NCI-H1436 (cell line): ENCODE measurements at regions not wholly inside any gene's neighbourhood (a gene's known extent, or its start where the extent isn't known, plus 50 kb on each side); places are given as distances from the start of the nearest gene placed in this dataset.

Experiments
- DNase-seq: peaks from one replicate; lab custom pipeline; 2025; lab: John Stamatoyannopoulos, UW

DNA sequence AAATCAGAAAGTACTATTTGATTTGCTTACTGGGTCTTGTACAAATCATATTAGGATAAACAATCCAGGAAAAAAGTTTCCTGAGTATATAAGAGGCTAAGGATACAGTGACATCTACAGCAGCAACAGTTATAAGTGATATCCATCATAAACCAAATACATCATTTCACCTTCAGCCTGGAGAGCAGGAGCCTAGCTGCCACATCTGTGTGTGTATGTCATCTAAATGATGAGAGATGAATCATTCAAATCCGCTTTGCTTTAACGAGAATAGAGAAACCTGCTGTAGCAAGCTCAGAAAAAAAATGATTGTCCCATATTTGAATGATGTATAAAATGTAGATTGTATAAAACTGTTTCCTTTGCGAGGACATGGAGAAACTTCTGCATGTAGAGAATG lies 841.4 kb downstream of the SI start:
- DNase-seq = no peak

DNA sequence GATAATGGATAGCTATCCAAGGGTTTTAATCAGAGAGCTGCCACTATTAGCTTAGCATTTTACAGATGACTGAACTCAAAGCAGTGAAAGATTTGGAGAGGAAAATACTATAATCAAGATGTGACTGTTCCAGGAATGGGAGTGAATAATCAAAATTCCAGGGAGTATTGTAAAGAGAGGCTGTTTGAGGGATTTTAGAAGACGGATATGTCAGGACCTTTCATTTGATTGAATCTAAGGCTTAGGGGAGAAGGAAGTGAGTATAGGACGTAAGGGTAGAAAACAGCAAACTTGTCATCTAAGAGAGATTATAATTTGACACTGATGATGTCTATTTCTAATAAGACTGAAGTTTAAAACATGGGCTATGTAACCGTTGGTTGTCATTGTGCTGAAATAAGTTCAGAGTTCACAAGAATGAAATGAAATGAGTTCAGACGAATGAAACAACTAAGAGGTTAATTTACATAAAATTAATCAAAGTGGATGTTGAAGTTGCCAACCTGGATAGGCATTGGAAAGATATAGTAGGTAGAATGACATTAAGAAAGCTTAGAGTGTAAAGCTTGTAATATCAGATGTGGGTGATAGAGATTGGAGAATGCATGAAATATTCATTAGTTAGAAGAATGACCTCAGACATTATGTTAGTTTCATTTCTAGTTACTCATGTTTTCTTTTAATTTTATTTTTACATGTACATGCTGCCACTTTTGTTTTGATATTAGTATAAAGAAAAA lies 842.8 kb downstream of the SI start:
- no peak for DNase-seq

DNA sequence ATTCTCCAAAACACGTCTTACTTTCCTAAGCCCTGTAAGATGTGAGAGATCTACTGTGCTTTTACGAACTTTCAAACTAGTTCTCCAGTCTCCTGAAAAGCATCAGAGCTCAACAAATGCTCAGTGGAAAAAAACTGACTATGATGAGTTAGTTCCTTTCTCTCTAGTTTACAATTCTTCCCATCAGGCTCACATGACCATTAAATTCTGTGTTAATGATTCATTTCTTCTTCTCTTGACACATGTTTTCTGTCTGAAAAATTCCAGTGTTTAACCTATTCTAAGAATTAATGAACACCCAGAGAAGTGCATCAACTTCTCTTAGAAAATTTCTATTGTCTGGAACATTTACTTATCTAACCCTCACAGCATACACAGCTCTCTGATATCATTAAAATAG lies 844.3 kb downstream of the SI start:
- no peak for DNase-seq

DNA sequence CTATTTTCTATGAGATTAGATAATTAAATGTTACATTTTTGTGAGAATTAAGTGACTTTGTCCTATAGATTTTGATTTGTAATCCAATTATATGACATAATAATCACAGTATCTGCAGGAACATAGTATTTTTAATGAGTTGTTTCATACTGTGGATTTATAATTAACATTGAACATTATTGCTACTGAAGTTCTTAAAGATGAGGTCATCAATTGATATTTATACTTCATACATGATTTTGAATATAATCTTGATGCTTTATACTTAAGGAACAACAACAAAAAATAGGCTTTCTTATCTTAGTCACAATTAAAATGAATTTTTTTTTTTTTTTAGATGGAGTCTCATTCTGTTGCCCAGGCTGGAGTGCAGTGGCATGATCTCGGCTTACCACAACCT lies 846.6 kb downstream of the SI start:
- DNase-seq = no peak

DNA sequence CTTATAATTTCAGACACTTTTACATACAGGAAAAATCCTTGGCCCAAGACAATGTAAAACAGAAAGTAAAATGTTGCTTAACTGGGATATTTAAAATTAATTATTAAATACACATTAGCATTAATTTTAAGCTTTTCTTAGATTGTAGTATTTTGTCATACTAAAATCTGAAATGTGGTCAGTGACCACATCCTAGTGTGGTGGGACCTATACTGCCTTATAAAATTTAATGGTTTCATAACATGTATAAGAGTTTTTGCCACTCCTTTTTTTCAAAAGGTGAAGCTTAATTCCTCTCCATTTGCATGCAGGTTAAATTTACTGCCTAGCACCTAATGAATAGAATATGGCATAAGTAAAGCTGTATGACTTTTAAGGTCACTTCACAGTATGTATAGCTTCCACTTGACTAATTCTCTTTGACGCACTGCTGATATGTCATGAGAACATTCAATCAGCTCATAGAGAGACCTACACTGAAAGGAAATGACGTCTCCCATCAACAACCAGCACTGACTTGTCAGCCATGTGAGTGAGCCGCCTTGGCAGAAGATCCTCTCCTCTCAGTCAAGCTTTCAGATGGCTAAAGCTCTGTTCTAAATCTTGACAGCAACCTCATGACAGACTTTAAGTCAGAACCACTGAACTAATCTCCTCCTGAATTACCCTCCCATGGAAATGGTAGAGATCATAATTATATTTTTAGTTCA lies 847.8 kb downstream of the SI start:
- no peak for DNase-seq

DNA sequence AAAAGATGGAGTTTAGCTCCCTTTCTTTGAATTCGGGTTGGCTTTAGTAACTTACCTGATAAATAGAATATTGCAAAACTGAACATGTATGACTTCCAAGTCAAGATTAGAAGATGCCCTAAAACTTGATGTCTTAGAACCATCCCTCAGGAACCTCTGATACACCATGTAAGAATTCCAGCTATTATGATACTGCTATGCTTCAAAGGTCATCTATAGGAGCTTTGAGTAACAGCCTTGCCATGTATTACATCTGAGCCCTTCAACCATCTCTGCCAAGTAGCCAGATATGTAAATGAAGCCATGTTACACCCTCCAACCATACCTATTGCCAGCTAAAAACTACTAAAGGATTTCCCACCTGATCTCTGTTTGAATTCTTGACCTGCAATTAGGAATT lies 854.2 kb downstream of the SI start:
- no peak for DNase-seq

DNA sequence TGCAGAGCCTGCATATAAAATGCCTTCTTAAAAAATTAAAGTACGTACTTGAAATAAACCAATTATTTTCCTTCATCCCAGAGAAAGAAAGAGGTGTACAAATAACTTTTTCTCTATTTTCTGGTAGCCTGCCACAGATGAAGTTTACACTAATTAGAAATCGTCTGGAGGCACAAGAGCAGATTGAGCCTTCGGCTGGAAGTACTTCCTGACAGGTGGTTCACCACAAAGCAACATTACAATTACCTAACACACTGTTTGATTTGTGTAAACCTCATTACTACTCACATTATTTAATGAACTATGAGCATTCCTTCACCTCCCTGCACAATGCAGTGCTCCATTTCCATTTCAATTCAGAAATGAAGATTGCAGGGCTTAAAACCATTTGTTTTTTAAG lies 856.1 kb downstream of the SI start:
- no peak for DNase-seq

DNA sequence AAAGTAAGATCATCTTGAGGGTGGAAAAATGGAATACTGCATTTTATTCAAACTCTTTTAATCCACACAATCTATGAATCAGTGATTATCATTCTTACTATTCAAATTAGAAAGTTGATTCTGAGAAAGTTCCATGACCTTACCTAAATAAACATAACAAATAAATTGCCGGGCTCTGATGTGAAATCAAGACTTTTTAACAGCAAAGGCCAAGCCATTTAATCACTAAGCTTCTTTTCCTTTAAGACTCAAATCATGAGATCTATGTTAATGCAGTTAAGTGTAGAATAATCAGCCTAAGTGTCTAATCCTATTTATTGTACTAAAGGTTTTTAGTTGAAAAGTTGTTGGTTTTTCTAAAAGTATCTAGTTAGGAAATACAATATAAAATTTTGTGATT lies 857.0 kb downstream of the SI start:
- no peak for DNase-seq

DNA sequence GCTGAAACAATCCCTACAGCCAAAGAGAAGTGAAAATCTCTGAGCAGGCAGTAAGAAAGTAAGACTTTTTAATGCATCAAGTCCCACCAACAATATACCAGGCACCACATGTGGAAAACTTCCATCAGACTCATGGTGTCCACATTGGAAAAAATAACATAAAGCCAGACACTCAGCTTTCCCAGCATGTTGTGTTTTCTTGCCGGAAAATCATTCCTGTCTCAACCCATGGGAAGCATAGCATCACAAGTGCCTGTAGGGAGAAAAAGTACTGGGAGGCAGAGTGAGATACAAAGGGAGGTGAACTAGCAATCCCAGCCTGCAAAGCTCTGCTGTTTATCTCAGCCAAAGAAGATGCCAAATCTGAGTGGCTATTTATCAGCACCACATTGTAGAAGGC lies 868.9 kb downstream of the SI start:
- no peak for DNase-seq

DNA sequence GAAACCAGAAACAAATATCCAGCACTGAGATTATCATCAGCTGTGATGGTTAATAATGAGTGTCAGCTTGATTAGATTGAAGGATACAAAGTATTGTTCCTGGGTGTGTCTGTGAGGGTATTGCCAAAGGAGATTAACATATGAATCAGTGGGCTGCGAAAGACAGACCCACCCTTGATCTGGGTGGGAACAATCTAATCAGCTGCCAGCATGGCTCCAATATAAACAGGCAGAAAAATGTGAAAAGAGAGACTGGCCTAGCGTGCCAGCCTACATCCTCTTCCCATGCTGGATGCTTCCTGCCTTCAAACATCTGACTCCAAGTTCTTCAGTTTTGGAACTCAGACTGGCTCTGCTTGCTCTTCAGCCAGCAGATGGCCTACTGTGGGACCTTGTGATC lies 869.5 kb downstream of the SI start:
- no peak for DNase-seq

DNA sequence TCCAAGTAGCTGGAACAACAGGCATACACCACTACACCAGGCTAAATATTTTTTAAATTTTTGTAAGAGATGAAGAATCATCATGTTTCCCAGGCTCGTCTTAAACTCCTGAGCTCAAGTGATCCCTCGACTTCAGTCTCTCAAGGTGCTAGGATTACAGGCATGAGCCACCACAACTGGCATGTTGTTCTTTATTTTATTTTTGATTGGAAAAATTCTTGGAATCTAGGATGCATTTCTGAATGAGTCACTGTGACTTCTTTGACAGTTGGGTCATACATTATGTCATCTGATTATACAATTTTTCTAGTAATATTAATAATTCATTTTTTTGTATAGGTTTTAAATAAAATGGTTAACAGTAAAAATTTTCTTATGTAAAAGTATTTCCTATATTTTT lies 870.2 kb downstream of the SI start:
- no peak for DNase-seq

DNA sequence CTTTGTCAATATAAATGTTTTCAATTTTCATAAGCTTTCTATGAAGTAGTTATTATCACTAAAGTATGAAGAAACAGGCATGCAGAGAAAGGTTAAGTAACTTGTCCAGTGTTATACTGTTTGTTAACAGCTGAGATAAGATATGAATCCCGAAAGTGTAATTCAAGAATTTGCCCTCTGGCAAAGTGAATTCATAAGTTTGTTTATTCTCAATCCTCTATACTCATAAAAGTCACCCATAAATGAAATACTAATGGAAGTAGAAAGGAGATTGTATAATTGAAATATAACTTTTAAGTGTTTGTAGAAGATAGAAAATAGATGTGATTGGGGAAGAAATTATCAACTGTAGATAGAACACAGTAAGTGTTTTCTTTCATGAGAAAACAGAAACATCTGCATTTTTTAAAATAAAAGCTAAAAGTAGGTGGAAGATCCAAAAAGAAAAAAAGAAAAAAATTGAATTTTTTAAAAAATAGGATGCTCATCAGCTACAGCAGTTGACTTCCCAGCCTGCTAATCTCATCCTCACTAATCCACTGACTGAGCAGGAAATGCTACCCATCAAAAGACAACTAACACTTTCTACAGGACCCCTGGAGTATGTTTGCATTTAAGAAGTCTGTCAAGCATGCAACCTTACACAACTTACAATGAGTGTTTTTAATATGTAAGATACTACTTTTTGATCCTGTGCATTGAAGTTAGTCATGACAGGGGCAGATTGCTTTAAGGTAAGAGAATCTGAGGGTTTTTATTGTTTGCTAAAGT lies 878.1 kb downstream of the SI start:
- DNase-seq = no peak

DNA sequence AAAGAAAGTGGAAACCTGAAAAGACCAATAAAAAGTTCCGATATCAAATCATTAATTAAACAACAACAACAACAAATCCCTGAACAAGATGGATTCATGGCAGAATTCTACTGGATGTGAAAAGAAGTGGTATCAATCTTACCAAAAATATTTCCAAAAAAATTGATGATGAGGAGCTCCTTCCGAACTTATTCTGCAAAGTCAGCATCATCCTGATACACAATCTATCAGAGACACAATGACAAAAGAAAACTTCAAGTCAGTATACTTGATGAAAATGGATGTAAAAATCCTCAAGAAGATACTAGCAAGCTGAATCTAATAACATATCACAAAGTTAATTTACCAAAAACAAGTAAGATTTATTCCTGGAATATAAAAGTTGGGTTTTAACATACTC lies 881.8 kb downstream of the SI start:
- no peak for DNase-seq

DNA sequence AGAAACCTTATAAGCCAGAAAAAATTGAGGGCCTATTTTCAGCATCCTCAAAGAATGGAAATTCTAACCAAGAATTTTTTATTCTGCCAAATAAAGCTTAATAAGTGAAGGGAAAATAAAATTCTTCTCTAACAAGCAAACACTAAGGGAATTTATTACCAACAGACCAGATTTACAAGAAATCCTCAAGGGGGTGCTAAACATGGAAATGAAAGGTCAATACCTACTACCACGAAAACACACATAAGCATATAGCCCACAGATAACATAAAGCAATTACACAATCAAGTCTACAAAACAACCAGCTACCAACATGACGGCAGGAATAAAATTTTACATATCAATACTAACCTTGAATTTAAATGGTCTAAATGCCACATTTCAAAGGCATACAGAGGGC lies 883.5 kb downstream of the SI start:
- no peak for DNase-seq

DNA sequence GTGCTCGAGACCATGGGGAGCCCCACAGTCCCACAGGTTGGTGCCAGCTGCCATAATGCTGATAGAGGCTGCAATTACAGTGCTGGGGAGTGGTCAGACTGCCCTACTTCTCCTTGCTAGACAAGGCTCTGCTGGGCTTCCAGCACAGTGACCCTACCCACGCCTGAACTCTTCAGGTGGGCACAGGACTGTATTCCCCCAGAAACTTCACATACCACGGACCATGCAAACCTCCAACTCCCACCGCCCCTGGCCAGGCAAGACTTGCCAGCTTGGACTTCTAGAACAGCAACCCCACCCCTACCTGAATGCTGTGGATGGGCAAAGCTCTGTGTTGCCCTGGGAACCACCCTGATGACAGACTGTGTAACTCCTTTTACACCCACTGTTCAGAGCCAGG lies 885.3 kb downstream of the SI start:
- DNase-seq = no peak

DNA sequence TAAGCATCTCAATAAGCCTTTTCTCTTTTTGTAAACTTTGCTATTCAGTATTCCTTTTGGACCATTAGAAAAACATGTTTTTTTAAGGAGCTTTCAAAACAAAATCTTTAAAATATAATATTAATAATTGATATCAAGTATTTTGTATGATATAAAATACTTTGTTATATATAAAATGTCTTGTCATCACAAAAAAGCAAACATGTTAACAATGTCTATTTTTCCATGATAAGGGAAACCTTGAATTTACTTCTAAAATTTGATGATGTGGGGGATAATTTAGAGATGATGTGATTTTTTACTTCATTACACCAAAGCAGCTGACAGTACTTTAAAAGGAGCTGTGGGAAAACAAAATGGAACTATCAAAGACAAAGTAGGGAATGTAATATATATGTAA lies 887.7 kb downstream of the SI start:
- DNase-seq = no peak

DNA sequence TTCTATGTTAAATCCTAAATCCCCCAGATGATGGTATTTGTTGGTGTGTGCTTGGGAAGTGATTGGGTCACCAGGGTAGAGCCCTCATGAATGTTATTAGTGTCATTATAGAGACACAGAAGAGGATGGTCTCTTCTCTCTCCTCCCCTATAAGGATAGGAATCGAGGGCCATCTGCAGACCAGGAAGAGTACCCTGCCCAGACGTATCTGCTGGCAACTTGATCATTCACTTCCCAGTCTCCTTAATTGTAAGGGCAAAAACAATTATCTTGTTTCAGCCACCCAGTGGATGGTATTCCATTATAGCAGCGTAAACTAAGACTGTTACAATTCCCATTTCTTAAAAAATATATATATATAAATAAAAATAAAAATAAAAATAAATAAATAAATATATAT lies 892.2 kb downstream of the SI start:
- no peak for DNase-seq

DNA sequence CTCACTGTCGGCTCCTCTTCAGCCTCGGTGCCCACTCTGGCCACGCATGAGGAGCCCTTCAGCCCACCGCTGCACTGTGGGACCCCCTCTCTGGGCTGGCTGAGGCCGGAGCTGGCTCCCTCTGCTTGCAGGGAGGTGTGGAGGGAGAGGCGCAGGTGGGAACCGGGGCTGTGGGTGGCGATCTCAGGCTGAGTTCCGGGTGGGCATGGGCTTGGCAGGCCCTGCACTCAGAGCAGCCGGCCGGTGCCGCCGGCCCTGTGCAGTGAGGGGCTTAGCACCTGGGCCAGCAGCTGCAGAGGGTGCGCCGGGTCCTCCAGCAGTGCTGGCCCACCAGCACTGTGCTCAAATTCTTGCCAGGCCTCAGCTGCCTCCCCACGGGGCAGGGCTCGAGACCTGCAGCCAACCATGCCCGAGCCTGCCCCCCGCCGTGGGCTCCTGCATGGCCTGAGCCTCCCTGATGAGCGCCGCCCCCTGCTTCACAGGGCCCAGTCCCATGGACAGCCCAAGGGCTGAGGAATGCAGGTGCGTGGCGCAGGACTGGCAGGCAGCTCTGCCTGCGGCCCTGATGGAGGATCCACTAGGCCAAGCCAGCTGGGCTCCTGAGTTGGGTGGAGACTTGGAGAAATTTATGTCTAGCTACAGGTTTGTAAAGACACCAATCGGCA lies 899.1 kb downstream of the SI start:
- no peak for DNase-seq

DNA sequence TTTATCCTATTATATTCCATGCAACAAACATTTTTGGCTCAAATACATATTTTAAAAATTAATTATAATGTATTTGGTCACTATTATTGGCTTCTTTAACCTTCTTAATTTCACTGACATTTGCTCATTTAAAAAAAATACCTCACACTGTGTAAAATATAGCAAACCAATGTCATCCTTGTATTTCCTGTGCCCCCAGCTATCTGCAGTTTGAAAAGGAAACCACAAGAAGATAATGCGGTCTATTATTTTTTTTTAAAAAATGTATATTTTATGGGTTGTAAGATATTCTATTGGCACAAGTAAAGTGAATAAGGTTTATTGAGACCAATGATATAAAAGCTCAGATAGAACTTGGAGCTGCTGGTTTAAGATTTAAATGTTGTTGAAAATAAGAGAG lies 904.2 kb downstream of the SI start:
- DNase-seq = no peak

DNA sequence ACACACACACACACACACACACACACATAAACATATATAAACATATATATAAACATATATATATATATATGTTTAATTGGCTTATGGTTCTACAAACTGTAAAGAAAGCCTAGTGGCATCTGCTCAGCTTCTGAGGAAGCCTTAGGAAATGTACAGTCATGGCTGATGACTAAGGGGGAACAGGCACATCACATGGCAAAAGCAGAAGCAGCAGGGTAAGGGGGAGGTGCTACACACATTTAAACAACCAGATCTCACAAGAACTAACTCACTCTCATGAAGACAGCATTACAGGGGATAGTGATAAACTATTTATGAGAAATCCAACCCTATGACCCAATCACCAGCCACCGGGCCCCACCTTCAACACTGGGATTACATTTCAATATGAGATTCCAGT lies 922.9 kb downstream of the SI start:
- DNase-seq = no peak

DNA sequence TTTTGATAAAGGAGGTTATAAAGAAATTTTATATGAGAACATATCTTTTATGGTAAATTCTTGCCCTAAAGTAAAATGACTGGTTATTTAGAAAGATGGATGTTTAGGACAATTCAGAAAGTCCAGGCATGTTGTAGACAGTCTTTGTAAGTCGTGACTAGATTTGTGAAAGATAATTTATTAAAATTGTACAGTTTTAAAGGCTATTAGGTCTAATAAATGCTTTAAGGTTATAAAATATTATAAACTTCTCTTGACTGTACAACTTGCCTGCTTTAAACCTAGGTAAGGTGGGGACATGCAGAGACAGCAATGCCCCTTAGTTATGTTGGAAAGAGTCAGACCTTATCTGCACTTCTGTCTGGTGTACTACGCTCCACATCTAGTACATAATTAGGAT lies 933.5 kb downstream of the SI start:
- DNase-seq = no peak

DNA sequence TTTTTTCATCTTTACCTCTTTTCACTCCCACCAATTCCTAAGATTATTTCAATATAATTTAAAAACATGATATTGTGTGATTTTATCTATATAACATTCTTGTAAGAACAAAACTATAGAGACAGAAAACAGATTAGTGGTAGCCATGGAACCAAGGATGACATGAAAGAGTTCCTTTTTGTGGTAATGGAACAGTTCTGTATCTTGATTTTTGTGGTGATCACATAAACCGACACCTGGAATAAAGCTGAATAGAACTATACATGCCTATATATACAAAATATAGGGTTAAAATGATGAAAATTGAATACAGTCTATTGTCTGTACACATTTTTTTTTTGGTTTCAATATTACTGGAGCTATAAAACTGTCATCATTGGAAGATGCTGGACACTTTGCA lies 945.4 kb downstream of the SI start:
- DNase-seq = no peak
